HG03066 (cell line): ENCODE measurements at regions not wholly inside any gene's neighbourhood (a gene's known extent, or its start where the extent isn't known, plus 50 kb on each side); places are given as distances from the start of the nearest gene placed in this dataset.

ENCODE experiments used
- ATAC-seq: cut with Tn5 transposase; IDR thresholded peaks from one replicate; pipeline ENCODE4 v1.9.1; 2021; ENCODE audit warnings: low read depth; ENCODE audit not compliant: unreplicated experiment

DNA sequence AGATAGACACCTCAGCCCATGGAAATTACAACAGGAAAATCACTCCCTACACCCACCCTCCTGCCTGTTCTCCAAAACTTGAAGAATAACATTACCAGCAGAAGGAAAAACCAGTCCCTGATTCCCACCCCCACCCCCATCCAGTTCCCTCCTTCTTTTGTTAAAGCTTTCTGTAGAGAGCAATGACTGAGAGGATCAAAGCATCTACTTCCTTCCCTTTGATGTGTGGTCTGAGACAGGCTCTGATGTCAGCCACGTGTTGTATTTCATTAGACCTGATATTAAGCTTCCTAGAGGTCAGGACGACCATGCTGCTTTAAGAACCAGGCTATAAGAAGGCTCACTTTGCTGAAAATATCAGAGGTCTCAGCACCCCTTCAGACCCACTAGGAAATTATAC lies 73.9 kb upstream of the HAO2 start:
- no peak for ATAC-seq

DNA sequence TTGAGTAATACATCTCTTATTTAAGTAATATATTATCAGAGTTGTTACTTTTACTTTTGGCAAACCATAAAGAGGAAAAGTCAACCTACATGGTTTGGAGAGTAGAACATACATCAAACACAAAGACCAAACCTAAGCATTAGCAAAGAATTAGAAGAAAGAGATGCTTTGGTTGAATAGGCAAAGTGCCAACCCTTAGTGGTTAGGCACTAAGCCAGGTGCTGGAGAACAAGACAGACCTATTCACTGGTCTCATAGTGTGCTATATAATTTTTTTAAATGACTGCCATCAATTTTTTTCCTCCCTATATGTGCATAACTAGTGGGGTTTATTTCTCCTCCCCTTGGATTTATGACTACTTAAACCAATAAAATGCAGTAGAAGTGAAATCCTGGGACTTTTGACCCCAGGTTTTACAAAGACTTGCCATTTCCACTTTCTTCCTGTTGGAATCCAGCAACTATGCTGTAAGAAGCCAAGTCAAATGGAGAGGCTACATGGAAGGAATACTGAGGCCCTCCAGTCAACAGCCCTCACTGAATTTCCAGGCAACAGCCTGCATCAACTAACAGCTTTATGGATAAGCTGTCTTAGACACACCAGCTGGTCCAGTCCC lies 69.8 kb upstream of the HAO2 start:
- ATAC-seq = no peak

DNA sequence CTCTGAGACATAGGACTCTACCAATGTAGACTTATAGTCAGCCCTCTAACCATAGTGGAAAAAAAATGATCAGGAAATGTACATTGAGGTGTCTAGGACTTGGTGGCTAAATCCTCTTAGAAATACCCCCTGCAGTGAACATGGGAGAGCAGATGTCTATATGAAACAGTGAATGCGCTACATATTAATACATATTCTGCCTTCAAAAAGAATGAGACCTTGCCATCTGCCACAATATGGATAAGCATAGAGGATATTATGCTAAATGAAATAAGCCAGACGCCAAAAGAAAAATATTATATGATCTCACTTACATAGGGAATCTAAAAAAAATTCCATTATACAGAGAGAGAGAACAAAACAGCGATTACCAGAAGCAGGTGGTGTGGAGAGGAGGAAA lies 66.6 kb upstream of the HAO2 start:
- ATAC-seq = no peak

DNA sequence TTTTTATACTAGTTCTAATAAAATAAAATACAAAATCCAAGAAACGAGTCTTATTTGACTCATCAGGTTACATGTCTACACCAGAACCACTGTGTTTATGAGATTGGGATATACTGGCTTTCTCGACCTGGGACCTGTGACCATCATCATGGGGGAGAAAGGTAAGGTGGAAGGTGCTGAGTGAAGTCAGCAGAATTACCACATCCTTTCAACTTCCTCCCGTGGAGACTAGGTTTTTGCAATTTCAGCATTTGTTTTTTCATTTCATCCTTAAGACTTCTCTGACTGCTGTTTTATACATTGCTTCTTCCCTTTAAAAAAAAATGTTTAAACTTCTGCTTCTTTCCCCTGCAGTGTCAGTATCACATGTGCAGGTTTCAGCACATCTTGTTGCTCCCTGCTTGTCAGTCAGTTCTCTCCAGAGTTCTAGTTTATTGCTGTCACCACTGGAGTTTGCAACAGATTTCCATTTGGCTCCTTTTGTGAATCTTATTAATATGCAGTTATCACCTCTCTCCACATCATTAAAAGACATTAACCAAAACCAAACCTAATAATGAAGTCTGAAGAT lies 60.4 kb upstream of the HAO2 start:
- no peak for ATAC-seq

DNA sequence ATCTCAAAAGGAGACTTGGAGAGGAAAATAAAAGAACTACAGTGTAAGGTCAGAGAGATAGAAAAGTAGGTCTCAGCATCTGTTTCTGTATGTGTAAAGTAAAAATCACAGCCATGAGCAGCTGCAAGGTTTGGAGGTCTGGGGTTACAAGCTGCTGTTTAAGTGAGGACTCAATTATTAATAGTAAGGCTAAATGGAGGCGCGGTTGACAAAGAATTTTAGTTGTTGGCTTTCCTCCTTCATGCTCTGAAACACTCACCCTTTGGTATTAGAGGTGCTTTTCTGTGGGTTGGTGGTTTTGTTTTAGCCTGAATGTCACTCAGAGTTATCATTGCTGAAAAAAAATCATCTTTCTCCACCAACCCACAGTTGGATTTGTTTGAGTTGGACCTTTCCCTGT lies 59.8 kb upstream of the HAO2 start:
- ATAC-seq = no peak

DNA sequence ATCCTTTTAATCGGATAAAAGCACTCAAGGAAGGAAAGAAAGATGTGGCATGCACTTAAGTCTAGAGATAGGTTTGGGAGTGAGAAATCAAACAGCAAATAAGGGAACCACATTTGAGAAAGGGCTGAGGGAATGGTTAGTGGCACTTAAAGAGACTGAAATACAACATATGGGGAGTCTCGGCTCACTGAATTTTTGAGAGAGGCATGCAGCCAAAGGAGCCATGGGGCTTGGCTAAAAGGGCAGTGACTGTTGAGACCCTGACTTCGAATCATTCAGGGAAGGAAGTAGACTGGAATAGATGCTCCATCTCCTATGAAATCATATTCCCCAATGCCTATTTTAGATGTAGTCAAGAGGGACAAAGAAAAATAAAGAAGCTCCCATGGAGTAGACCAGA lies 58.3 kb upstream of the HAO2 start:
- no peak for ATAC-seq

DNA sequence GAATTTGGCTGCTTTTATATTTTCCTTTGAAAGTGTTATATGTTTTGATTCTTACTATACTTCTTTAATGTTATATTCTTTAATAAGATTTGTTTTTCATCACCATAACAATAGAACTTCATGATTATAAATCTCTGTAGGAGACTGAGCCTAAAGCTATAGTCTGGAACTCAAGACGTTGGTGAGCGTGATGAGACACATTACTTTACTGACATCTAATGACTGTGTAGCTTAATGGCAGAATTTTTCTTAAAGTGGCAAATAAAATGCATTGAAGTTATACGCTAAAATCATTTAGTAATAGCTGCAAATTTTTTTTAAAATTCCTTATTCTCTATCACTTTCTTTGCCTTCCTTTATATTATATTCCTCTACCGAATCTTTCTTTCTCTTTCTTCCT lies 56.1 kb upstream of the HAO2 start:
- no peak for ATAC-seq

DNA sequence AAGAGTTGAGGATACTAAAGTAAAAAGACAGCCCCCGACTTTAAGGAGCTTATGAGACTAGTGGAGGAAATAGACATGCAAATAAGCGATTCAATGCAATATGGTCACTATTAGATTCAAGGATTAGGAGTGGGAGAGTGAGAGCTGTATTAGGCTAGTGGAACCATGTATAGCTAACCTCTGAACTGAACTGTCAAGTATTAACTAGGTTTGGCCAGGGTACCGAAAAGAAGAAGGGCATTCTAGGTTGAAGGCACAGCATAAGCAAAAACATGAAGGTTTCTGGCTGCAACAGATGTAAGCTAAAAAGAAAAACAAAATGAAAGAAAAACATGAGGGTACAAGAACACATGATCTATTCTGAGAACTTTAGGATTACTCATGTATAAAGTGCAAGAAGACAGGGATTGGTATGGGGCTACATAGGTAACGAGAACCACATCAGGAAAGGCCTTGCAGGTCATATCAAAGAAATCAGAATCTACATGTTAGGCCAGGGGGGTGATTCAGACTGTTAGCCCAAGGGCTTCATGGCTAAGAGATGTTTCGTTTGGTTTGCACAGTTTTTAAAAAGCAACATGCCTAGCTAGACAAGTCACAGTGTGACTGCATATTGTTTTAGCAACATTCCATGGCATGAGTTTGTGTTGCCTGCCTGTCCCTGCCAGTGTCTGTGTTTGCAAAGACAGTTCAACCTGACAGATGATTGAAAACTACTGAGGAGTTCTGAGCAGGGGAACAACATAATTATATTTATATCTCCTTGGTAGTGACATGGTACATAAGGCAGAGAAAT lies 54.4 kb upstream of the HAO2 start:
- ATAC-seq = no peak

DNA sequence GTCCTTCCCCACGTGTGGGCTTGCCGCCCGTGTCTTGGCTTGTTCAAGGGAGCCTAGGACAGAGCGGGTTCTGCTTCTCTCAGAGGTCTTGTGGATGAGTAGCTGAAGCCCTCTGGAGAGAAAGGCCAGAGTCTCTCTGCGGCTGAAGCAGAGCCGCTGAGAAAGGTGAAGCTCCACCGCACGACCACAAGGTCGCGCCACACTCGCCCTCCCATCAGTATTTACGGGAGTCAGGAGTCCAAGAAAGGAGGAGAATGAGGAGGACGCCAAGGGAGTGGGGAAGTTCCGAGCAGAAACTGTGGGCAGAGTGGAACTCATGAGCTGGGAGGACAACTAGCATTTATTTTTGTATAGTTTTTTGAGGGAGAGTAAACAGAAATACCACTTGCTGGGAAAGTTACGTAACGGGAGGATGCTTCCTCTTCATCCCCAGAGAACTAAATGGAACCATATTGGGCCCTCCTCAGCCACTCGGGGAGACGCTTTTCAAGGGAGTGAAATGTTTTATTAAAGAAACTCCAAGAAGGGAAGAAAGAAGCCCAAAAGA lies 51.6 kb upstream of the HAO2 start:
- ATAC-seq = no peak

DNA sequence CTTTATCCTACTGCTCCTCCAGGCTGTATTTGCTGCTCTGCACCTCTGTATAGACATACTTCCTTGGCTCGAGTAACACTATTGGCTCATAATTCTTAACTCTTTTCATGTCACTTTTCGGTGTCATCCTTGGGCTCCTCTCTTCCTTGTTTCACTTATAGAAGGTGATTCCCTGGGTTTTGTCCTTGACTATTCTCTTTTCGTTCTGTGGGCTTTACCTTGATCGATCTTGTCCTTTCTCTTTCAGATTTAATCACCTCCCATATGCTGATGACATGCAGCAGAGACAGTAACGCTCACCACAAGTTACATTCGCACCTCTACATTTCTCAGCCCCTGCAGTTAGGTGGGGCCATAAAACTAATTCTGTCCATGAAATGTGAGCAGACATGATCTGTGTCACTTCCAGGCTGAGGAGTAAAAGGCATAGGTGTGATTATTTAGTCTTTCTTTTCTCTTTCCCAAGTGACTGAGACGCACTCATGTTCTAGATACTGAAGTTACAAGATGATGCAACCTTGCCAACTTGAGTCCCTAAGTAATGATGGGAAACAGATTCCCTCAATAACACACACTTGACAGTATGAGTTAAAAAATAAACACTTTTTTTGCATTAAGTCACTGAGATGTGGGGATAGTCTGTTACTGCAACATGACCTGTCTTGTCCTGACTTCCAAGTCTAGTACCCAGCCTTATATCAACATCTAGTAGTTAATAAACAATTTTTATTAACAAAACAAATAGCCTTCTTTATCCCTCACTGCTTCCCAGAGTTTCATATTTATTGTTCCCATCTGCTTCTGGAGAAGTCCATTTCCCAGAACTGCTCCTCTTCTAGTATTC lies 49.9 kb upstream of the HAO2 start:
- ATAC-seq = no peak
